ENCODE measurements at regions not wholly inside any gene's neighbourhood (a gene's known extent, or its start where the extent isn't known, plus 50 kb on each side); places are given as distances from the start of the nearest gene placed in this dataset.
A peak's percentile ranks its signal among the peaks of the same experiment; 100 is the strongest.

DNA sequence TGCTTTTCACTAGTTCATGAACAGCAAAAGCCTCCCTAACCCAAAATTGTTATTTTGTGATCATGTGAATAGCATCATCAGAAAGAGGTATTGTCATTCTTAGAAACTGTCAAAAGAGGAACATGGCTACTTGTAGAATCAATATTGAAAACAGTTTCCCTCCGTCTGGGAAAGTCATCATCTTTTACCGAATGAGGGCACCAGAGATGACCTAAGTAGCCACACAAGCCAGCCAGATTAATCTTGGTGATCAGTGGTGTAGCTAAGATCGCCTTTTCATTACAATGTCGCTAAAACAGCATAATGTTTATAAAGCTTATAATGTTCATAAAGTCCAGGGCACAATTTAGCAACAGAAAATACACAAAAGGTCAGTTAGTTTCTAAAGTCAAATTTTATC is 136.1 kb downstream of the SIPA1L2 start:
- no peak overlapping the region for H3K27ac ChIP-seq
- 75 to 89% methylated on average over 4 of the region's 4 CpGs for WGBS, 2 donors
- H3K4me1 ChIP-seq, result peaks cover 0 to 42% (median 18%) of the 10 kb centered on the region in 9 donors
- intact Hi-C loops (cut with DNase I), result loop anchor here in 1 of 10 donors (10.0 kb wide), 1 partner anchor 131 kb away; no protein-coding TSS in a partner anchor
- H3K36me3 ChIP-seq, result peaks cover 0 to 48% (median 14%) of the 10 kb centered on the region in 9 donors
- no peak for ATAC-seq
- TF ChIP-seq, protein P1, sequence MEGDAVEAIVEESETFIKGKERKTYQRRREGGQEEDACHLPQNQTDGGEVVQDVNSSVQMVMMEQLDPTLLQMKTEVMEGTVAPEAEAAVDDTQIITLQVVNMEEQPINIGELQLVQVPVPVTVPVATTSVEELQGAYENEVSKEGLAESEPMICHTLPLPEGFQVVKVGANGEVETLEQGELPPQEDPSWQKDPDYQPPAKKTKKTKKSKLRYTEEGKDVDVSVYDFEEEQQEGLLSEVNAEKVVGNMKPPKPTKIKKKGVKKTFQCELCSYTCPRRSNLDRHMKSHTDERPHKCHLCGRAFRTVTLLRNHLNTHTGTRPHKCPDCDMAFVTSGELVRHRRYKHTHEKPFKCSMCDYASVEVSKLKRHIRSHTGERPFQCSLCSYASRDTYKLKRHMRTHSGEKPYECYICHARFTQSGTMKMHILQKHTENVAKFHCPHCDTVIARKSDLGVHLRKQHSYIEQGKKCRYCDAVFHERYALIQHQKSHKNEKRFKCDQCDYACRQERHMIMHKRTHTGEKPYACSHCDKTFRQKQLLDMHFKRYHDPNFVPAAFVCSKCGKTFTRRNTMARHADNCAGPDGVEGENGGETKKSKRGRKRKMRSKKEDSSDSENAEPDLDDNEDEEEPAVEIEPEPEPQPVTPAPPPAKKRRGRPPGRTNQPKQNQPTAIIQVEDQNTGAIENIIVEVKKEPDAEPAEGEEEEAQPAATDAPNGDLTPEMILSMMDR (IDR thresholded peaks at IDR 0.05), result no peak
- no peak for DNase-seq
- no peaks in the 10 kb centered on the region for H3K9me3 ChIP-seq
- H3K4me3 ChIP-seq, result no peak overlapping the region
- no peaks in the 10 kb centered on the region for H3K27me3 ChIP-seq

GRCh38 chr1:232489256-232489655 is 140.7 kb downstream of the SIPA1L2 start:
- no peak overlapping the region for H3K4me3 ChIP-seq
- TF ChIP-seq, protein P1 (IDR thresholded peaks at IDR 0.05), result no peak
- no peak overlapping the region for H3K27ac ChIP-seq
- intact Hi-C loops (cut with DNase I), result loop anchor here in 4 of 10 donors (10.0 kb wide), 1 partner anchor 136 kb away; no protein-coding TSS in a partner anchor
- H3K4me1 ChIP-seq, result peaks cover 0 to 50% (median 26%) of the 10 kb centered on the region in 9 donors
- H3K27me3 ChIP-seq, result no peaks in the 10 kb centered on the region
- no peak for ATAC-seq
- H3K9me3 ChIP-seq, result no peaks in the 10 kb centered on the region
- H3K36me3 ChIP-seq, result peaks cover 0 to 68% (median 17%) of the 10 kb centered on the region in 9 donors
- 96 to 100% methylated on average over 4 of the region's 4 CpGs for WGBS, 2 donors
- no peak for DNase-seq

DNA sequence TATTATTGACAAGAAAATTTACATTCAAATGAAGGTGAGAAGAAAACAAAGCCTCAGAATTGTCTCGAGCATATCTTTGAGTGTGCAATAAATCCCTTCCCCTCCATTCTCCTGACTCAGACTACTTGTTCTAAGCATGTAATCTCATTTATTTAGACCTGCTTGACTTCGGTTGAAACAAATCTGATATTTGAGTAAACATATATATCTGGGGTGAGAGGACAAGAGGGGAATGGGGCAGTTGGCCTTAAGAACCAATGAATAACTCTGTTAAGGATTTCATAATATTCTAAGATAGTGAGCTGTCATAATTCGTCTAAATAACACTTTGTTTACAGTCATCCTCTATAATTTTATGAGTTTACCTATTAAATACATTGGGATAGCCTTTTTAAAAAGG is 142.7 kb downstream of the SIPA1L2 start:
- H3K27me3 ChIP-seq, result no peaks in the 10 kb centered on the region
- ATAC-seq (no peak), DNase-seq (no peak)
- no peak overlapping the region for H3K4me3 ChIP-seq
- H3K9me3 ChIP-seq, result no peaks in the 10 kb centered on the region
- H3K36me3 ChIP-seq, result peaks cover 0 to 76% (median 13%) of the 10 kb centered on the region in 9 donors
- H3K27ac ChIP-seq, result peak overlapping the region; percentile 12 to 82 (median 68)
- TF ChIP-seq, protein P1 (IDR thresholded peaks at IDR 0.05), result no peak
- intact Hi-C loops (cut with DNase I), result loop anchor here in 4 of 10 donors (10.0 kb wide), 1 partner anchor 138 kb away; no protein-coding TSS in a partner anchor
- 50 to 58% methylated on average over 3 of the region's 3 CpGs for WGBS, 2 donors
- peaks cover 0 to 65% (median 28%) of the 10 kb centered on the region in 9 donors for H3K4me1 ChIP-seq

GRCh38 chr1:232486454-232487207 is 143.3 kb downstream of the SIPA1L2 start:
- DNase-seq, result no peak
- peak overlapping the region; percentile 12 to 82 (median 68) for H3K27ac ChIP-seq
- H3K9me3 ChIP-seq, result no peaks in the 10 kb centered on the region
- intact Hi-C loops (cut with DNase I), result loop anchor here in 4 of 10 donors (10.0 kb wide), 1 partner anchor 138 kb away; no protein-coding TSS in a partner anchor
- peak; percentile 32 to 89 (median 81) for ATAC-seq
- peaks cover 0 to 66% (median 28%) of the 10 kb centered on the region in 9 donors for H3K4me1 ChIP-seq
- TF ChIP-seq, protein P1 (IDR thresholded peaks at IDR 0.05), result no peak
- peaks cover 0 to 76% (median 11%) of the 10 kb centered on the region in 9 donors for H3K36me3 ChIP-seq
- H3K4me3 ChIP-seq, result no peak overlapping the region
- 33 to 43% methylated on average over 2 of the region's 2 CpGs for WGBS, 2 donors
- no peaks in the 10 kb centered on the region for H3K27me3 ChIP-seq
